ENCODE measurements at regions not wholly inside any gene's neighbourhood (a gene's known extent, or its start where the extent isn't known, plus 50 kb on each side); places are given as distances from the start of the nearest gene placed in this dataset.

- H3K27me3 ChIP-seq: no peaks in the 10 kb centered on the region
- no peaks in the 10 kb centered on the region for H3K9me3 ChIP-seq
- TF ChIP-seq CTCF (IDR thresholded peaks at IDR 0.05): no peak
- intact Hi-C loops (cut with DNase I): loop anchor here (10.0 kb wide), 1 partner anchor 152 kb away; no protein-coding TSS in a partner anchor
- peak overlapping the region; percentile 20 to 42 for H3K27ac ChIP-seq
- peaks cover 9 to 44% of the 10 kb centered on the region in 2 donors for H3K4me1 ChIP-seq
- H3K36me3 ChIP-seq: no peaks in the 10 kb centered on the region
- H3K4me3 ChIP-seq: no peak overlapping the region
- DNase-seq (ENCODE audit: low spot score in 2 of 2): peak in 1 of 2 donors; percentile 85
Observed at GRCh38 chr13:74052402-74052928, 81.7 kb downstream of the KLF12 start.

GRCh38 chr13:74048756-74049155 lies 85.4 kb downstream of the KLF12 start:
- Histone ChIP-seq H3K36me3 (no peaks in the 10 kb centered on the region), H3K9me3 (no peaks in the 10 kb centered on the region), H3K27me3 (no peaks in the 10 kb centered on the region), H3K4me3 (no peak overlapping the region), H3K27ac (peak overlapping the region in 1 of 2 donors; percentile 44), H3K4me1 (peaks cover 4 to 13% of the 10 kb centered on the region in 2 donors)
- intact Hi-C loops (cut with DNase I): no loop called here
- DNase-seq (ENCODE audit: low spot score in 2 of 2): no peak
- no peak for TF ChIP-seq CTCF (IDR thresholded peaks at IDR 0.05)

GRCh38 chr13:74047931-74048600 lies 86.1 kb downstream of the KLF12 start:
- H3K27ac ChIP-seq: peak overlapping the region; percentile 44 to 50
- no peak for TF ChIP-seq CTCF (IDR thresholded peaks at IDR 0.05)

GRCh38 chr13:74046431-74046830 lies 87.8 kb downstream of the KLF12 start:
- no peaks in the 10 kb centered on the region for H3K9me3 ChIP-seq
- no peak overlapping the region for H3K27ac ChIP-seq
- TF ChIP-seq CTCF (IDR thresholded peaks at IDR 0.05): no peak
- intact Hi-C loops (cut with DNase I): no loop called here
- peaks cover 0 to 2% of the 10 kb centered on the region in 2 donors for H3K4me1 ChIP-seq
- H3K36me3 ChIP-seq: no peaks in the 10 kb centered on the region
- H3K27me3 ChIP-seq: no peaks in the 10 kb centered on the region
- no peak overlapping the region for H3K4me3 ChIP-seq
- no peak for DNase-seq (ENCODE audit: low spot score in 2 of 2)

More at GRCh38 chr13:74047931-74048600, 86.1 kb downstream of the KLF12 start:
- Histone ChIP-seq H3K27me3 (no peaks in the 10 kb centered on the region), H3K36me3 (no peaks in the 10 kb centered on the region), H3K4me1 (peaks cover 0 to 8% of the 10 kb centered on the region in 2 donors), H3K9me3 (no peaks in the 10 kb centered on the region), H3K4me3 (no peak overlapping the region)
- DNase-seq (ENCODE audit: low spot score in 2 of 2): no peak
- intact Hi-C loops (cut with DNase I): no loop called here

GRCh38 chr13:74045583-74045982 lies 88.6 kb downstream of the KLF12 start:
- no peak for TF ChIP-seq CTCF (IDR thresholded peaks at IDR 0.05)
- Histone ChIP-seq H3K9me3 (no peaks in the 10 kb centered on the region), H3K36me3 (no peaks in the 10 kb centered on the region), H3K27ac (no peak overlapping the region), H3K4me3 (no peak overlapping the region), H3K27me3 (no peaks in the 10 kb centered on the region), H3K4me1 (peaks cover 0 to 4% of the 10 kb centered on the region in 2 donors)
- no peak for DNase-seq (ENCODE audit: low spot score in 2 of 2)
- intact Hi-C loops (cut with DNase I): no loop called here
